DMS53 (cell line): ENCODE measurements at regions not wholly inside any gene's neighbourhood (a gene's known extent, or its start where the extent isn't known, plus 50 kb on each side); places are given as distances from the start of the nearest gene placed in this dataset.

Source experiments
- DNase-seq: peaks from one replicate; lab custom pipeline; 2025; lab: John Stamatoyannopoulos, UW

- no peak for DNase-seq
Observed at GRCh38 chr17:79501910-79502309, 108.9 kb downstream of the RBFOX3 start.

GRCh38 chr17:79500745-79501618, 109.9 kb downstream of the RBFOX3 start:
- no peak for DNase-seq

- DNase-seq, result no peak
Observed at GRCh38 chr17:79498854-79499253, 112.0 kb downstream of the RBFOX3 start.

- DNase-seq, result no peak
Observed at GRCh38 chr17:79497777-79498348, 113.0 kb downstream of the RBFOX3 start.

- no peak for DNase-seq
Observed at GRCh38 chr17:79496422-79497005, 114.3 kb downstream of the RBFOX3 start.

- no peak for DNase-seq
Observed at GRCh38 chr17:79495665-79496064, 115.2 kb downstream of the RBFOX3 start.

- no peak for DNase-seq
Observed at GRCh38 chr17:79491006-79491405, 119.8 kb downstream of the RBFOX3 start.

GRCh38 chr17:79490530-79490929, 120.3 kb downstream of the RBFOX3 start:
- DNase-seq, result no peak

GRCh38 chr17:79487149-79487548, 123.7 kb downstream of the RBFOX3 start:
- DNase-seq, result no peak

GRCh38 chr17:79485991-79486390, 124.9 kb downstream of the RBFOX3 start:
- DNase-seq, result no peak

- DNase-seq, result no peak
Observed at GRCh38 chr17:79485419-79485985, 125.3 kb downstream of the RBFOX3 start.

GRCh38 chr17:79484600-79485418, 126.0 kb downstream of the RBFOX3 start:
- DNase-seq, result no peak

- DNase-seq, result no peak
Observed at GRCh38 chr17:79483842-79484241, 127.0 kb downstream of the RBFOX3 start.

- DNase-seq, result no peak
Observed at GRCh38 chr17:79482727-79483521, 127.9 kb downstream of the RBFOX3 start.

- no peak for DNase-seq
Observed at GRCh38 chr17:79479876-79480275, 131.0 kb downstream of the RBFOX3 start.

- no peak for DNase-seq
Observed at GRCh38 chr17:79478841-79479240, 132.0 kb downstream of the RBFOX3 start.

GRCh38 chr17:79478051-79478461, 132.8 kb downstream of the RBFOX3 start:
- no peak for DNase-seq

- no peak for DNase-seq
Observed at GRCh38 chr17:79476074-79476652, 134.7 kb downstream of the RBFOX3 start.

- no peak for DNase-seq
Observed at GRCh38 chr17:79473876-79474440, 136.9 kb downstream of the RBFOX3 start.

- DNase-seq, result no peak
Observed at GRCh38 chr17:79473111-79473875, 137.6 kb downstream of the RBFOX3 start.
